Adipocyte (in vitro differentiated cells): ENCODE measurements at regions not wholly inside any gene's neighbourhood (a gene's known extent, or its start where the extent isn't known, plus 50 kb on each side); places are given as distances from the start of the nearest gene placed in this dataset.

Source experiments
- DNase-seq: peaks from one replicate; pipeline ENCODE4 v3.0.0-alpha.2; 2015; ENCODE audit warnings: low read depth
- H3K27me3 ChIP-seq: replicated peaks from 2 replicates; pipeline ENCODE4 v1.7.0; 2013; ENCODE audit warnings: mild to moderate bottlenecking, low read length, moderate library complexity; ENCODE audit not compliant: control insufficient read depth, insufficient read depth
- H3K36me3 ChIP-seq: 2 replicates; pipeline ENCODE4 v1.7.0; 2013; ENCODE audit warnings: low read length, mild to moderate bottlenecking, moderate library complexity; ENCODE audit not compliant: control insufficient read depth, insufficient read depth, severe bottlenecking
- H3K4me1 ChIP-seq: 2 replicates; pipeline ENCODE4 v1.7.0; 2013; ENCODE audit warnings: mild to moderate bottlenecking, low read length, moderate library complexity; ENCODE audit not compliant: control insufficient read depth, insufficient read depth
- H3K4me3 ChIP-seq: 2 replicates; pipeline ENCODE4 v1.7.0; 2013; ENCODE audit warnings: mild to moderate bottlenecking, low read length, moderate library complexity
- H3K9ac ChIP-seq: 2 replicates; pipeline ENCODE4 v1.7.0; 2013; ENCODE audit warnings: mild to moderate bottlenecking, low read length, moderate library complexity
- H3K9me3 ChIP-seq: 2 replicates; pipeline ENCODE4 v1.7.0; 2013; ENCODE audit warnings: mild to moderate bottlenecking, low read length, moderate library complexity; ENCODE audit not compliant: control insufficient read depth

GRCh38 chr9:73219985-73220626 is 68.4 kb downstream of the ANXA1 start:
- H3K27me3 ChIP-seq, result no peaks in the 10 kb centered on the region
- no peaks in the 10 kb centered on the region for H3K36me3 ChIP-seq
- H3K9ac ChIP-seq, result peak overlapping the region; percentile 74
- H3K4me3 ChIP-seq, result peak overlapping the region; percentile 43
- peak; percentile 9 for DNase-seq
- peaks cover 30% of the 10 kb centered on the region for H3K4me1 ChIP-seq
- no peaks in the 10 kb centered on the region for H3K9me3 ChIP-seq

- no peaks in the 10 kb centered on the region for H3K27me3 ChIP-seq
- no peaks in the 10 kb centered on the region for H3K9me3 ChIP-seq
- H3K4me3 ChIP-seq, result no peak overlapping the region
- peaks cover 26% of the 10 kb centered on the region for H3K4me1 ChIP-seq
- H3K9ac ChIP-seq, result no peak overlapping the region
- no peak for DNase-seq
- H3K36me3 ChIP-seq, result no peaks in the 10 kb centered on the region
Observed at GRCh38 chr9:73223594-73223993, 71.9 kb downstream of the ANXA1 start.

DNA sequence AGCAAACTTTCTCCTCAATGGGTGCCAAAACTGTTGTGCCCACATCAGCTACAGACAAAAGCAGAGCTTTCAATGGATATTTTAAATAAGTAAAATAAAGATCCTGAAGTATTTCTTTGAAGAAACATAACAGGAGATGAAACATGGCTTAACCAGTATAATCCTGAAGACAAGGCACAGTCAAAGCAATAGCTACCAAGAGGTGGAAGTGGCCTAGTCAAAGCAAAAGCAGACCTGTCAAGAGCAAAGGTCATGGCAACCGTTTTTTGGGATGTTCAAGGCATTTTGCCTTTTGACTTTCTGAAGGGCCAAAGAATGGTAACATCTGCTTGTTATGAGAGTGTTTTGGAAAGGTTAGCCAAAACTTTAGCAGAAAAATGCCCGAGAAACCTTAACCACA is 77.9 kb downstream of the ANXA1 start:
- H3K4me1 ChIP-seq, result peaks cover 35% of the 10 kb centered on the region
- no peaks in the 10 kb centered on the region for H3K9me3 ChIP-seq
- no peaks in the 10 kb centered on the region for H3K27me3 ChIP-seq
- no peak overlapping the region for H3K9ac ChIP-seq
- H3K36me3 ChIP-seq, result no peaks in the 10 kb centered on the region
- no peak overlapping the region for H3K4me3 ChIP-seq
- no peak for DNase-seq

GRCh38 chr9:73230251-73230650 is 78.6 kb downstream of the ANXA1 start:
- Histone ChIP-seq H3K9me3 (no peaks in the 10 kb centered on the region), H3K27me3 (no peaks in the 10 kb centered on the region), H3K9ac (no peak overlapping the region), H3K4me3 (no peak overlapping the region), H3K36me3 (no peaks in the 10 kb centered on the region), H3K4me1 (peaks cover 34% of the 10 kb centered on the region)
- no peak for DNase-seq

- H3K9me3 ChIP-seq, result no peaks in the 10 kb centered on the region
Observed at GRCh38 chr9:73231203-73231602, 79.5 kb downstream of the ANXA1 start.

DNA sequence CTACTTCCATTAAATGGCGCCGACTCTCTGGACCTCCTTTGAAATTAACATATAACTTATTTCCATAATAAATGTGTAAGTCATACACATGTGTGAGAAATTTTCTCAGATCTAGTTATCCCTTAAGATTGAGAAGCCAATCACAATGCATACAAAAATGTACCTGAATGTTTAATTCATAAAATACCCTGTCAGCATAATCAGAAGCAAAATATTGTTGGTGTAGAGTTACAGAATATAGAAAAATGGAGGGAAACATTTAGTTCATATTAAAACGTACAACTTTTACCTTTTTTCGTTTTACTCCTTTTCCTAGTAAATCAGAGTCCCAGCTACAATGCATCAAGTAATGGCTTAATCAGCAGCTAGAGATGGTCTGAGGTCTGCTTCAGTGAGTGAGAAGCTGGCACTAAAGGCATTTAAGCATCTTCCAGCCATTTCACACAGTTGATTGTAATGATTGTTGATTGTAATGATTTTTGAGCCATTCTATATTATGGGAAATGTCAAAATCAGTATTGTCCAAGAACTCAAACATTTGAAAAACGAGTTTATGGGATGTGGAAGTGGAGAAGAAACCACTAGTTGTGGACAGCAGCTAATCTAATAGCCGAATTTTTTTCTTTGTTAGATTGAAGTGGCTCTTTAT is 81.8 kb downstream of the ANXA1 start:
- no peak for DNase-seq
- H3K4me3 ChIP-seq, result no peak overlapping the region
- peaks cover 33% of the 10 kb centered on the region for H3K4me1 ChIP-seq
- no peak overlapping the region for H3K9ac ChIP-seq
- H3K27me3 ChIP-seq, result no peaks in the 10 kb centered on the region
- no peaks in the 10 kb centered on the region for H3K9me3 ChIP-seq
- H3K36me3 ChIP-seq, result no peaks in the 10 kb centered on the region

More at GRCh38 chr9:73231203-73231602, 79.5 kb downstream of the ANXA1 start:
- Histone ChIP-seq H3K27me3 (no peaks in the 10 kb centered on the region), H3K9ac (no peak overlapping the region), H3K36me3 (no peaks in the 10 kb centered on the region), H3K4me3 (no peak overlapping the region), H3K4me1 (peaks cover 33% of the 10 kb centered on the region)
- DNase-seq, result no peak

- H3K9me3 ChIP-seq, result no peaks in the 10 kb centered on the region
- no peaks in the 10 kb centered on the region for H3K27me3 ChIP-seq
- H3K9ac ChIP-seq, result no peak overlapping the region
- no peaks in the 10 kb centered on the region for H3K36me3 ChIP-seq
- no peak for DNase-seq
- H3K4me1 ChIP-seq, result peaks cover 32% of the 10 kb centered on the region
- no peak overlapping the region for H3K4me3 ChIP-seq
Observed at GRCh38 chr9:73234008-73234360, 82.3 kb downstream of the ANXA1 start.

GRCh38 chr9:73237140-73237539 is 85.5 kb downstream of the ANXA1 start:
- no peak for DNase-seq
- no peak overlapping the region for H3K4me3 ChIP-seq

DNA sequence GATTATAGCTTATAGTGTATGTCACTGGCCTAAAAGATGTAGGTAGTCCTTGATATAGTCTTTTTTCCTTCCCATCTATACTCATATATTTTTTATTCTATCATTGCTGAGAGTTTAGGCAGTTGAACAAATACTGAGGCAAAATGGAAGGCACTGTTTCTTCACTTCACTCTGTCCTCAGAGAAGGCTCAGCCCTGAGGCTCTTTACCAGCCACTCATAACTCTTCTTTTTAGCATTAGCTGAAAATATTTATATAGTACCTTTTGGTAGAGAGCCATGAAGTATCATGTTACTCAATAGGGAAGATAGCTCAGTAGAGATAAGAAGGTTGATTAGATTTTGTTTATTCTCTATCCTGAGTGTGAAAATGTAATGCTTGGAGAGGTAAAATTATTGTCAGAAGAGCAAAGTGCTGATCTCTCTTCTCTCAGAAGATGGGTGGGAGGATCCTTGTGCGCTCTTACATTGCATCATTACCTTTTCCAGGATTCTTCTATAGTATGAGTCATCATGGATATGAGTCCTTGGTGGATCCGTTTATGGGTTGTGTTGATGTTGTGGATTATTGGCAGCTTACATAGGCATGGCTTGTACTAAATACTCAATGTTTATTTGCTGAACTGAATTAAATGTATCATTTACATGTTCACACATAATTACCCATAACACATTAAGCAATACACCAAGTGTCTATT is 88.1 kb downstream of the ANXA1 start:
- no peak overlapping the region for H3K9ac ChIP-seq
- H3K4me1 ChIP-seq, result no peaks in the 10 kb centered on the region
- no peak for DNase-seq
- no peaks in the 10 kb centered on the region for H3K27me3 ChIP-seq
- H3K36me3 ChIP-seq, result no peaks in the 10 kb centered on the region
- H3K4me3 ChIP-seq, result no peak overlapping the region
- H3K9me3 ChIP-seq, result no peaks in the 10 kb centered on the region

More at GRCh38 chr9:73237140-73237539, 85.5 kb downstream of the ANXA1 start:
- Histone ChIP-seq H3K36me3 (no peaks in the 10 kb centered on the region), H3K4me1 (peaks cover 16% of the 10 kb centered on the region), H3K9ac (no peak overlapping the region), H3K27me3 (no peaks in the 10 kb centered on the region), H3K9me3 (no peaks in the 10 kb centered on the region)

- no peaks in the 10 kb centered on the region for H3K36me3 ChIP-seq
- H3K27me3 ChIP-seq, result no peaks in the 10 kb centered on the region
- H3K4me1 ChIP-seq, result no peaks in the 10 kb centered on the region
- H3K4me3 ChIP-seq, result no peak overlapping the region
- no peak overlapping the region for H3K9ac ChIP-seq
- H3K9me3 ChIP-seq, result no peaks in the 10 kb centered on the region
- no peak for DNase-seq
Observed at GRCh38 chr9:73243078-73243477, 91.4 kb downstream of the ANXA1 start.

DNA sequence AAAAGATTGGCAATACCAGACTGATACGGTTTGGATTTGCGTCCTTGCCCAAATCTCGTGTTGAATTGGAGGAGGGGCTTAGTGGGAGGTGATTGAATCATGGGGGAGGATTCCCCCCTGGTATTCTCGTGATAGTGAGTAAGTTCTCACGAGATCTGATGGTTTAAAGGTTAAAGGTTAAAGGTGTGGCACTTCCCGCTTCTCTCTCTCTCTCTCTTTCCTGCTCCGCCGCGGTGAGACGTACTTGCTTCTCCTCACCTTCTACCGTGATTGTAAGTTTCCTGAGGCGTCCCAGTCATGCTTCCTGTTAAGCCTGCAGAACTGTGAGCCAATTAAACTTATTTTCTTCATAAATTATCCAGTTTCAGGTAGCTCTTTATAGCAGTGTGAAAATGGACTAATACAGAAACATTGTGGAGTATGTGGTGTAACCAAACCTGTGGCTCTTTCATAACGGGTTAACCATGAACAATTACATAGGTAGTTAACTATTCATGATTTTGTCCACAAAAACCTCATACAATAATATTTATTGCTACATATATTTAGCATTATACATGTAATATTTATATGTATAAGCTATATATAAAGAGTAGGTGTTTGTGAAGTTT is 107.5 kb downstream of the ANXA1 start:
- DNase-seq, result no peak
- no peak overlapping the region for H3K4me3 ChIP-seq
- no peaks in the 10 kb centered on the region for H3K27me3 ChIP-seq
- H3K4me1 ChIP-seq, result no peaks in the 10 kb centered on the region
- no peaks in the 10 kb centered on the region for H3K36me3 ChIP-seq
- H3K9ac ChIP-seq, result no peak overlapping the region
- H3K9me3 ChIP-seq, result no peaks in the 10 kb centered on the region
